HG03060 (cell line): ENCODE measurements at regions not wholly inside any gene's neighbourhood (a gene's known extent, or its start where the extent isn't known, plus 50 kb on each side); places are given as distances from the start of the nearest gene placed in this dataset.
"Not testable (repeated sequence)": the region's sequence is repeated elsewhere in the genome, so short reads cannot be mapped to it uniquely, and the experiment has no call there.

Experiments
- ATAC-seq: cut with Tn5 transposase; IDR thresholded peaks from one replicate; pipeline ENCODE4 v1.9.1; 2021; ENCODE audit warnings: low read depth, moderate number of reproducible peaks; ENCODE audit not compliant: unreplicated experiment

GRCh38 chr16:51986717-51987116 lies 560.2 kb downstream of the TOX3 start:
- no peak for ATAC-seq

- no peak for ATAC-seq
Measured at GRCh38 chr16:51986301-51986700, 560.6 kb downstream of the TOX3 start.

GRCh38 chr16:51985126-51985525 lies 561.8 kb downstream of the TOX3 start:
- ATAC-seq, result no peak

GRCh38 chr16:51984395-51984794 lies 562.5 kb downstream of the TOX3 start:
- no peak for ATAC-seq

- no peak for ATAC-seq
Measured at GRCh38 chr16:51982715-51983680, 563.9 kb downstream of the TOX3 start.

GRCh38 chr16:51981725-51982124 lies 565.2 kb downstream of the TOX3 start:
- ATAC-seq, result no peak

GRCh38 chr16:51977506-51977905 lies 569.4 kb downstream of the TOX3 start:
- not testable (repeated sequence) for ATAC-seq

- ATAC-seq, result no peak
Measured at GRCh38 chr16:51971184-51971583, 575.8 kb downstream of the TOX3 start.

- ATAC-seq, result no peak
Measured at GRCh38 chr16:51968749-51969148, 578.2 kb downstream of the TOX3 start.

GRCh38 chr16:51967646-51968045 lies 579.3 kb downstream of the TOX3 start:
- no peak for ATAC-seq

GRCh38 chr16:51960931-51961330 lies 586.0 kb downstream of the TOX3 start:
- no peak for ATAC-seq

GRCh38 chr16:51953286-51953985 lies 593.5 kb downstream of the TOX3 start:
- no peak for ATAC-seq

GRCh38 chr16:51952500-51952899 lies 594.4 kb downstream of the TOX3 start:
- ATAC-seq, result no peak

- no peak for ATAC-seq
Measured at GRCh38 chr16:51951668-51952298, 595.2 kb downstream of the TOX3 start.

GRCh38 chr16:51950118-51950780 lies 596.7 kb downstream of the TOX3 start:
- ATAC-seq, result no peak

- ATAC-seq, result no peak
Measured at GRCh38 chr16:51949282-51949681, 597.7 kb downstream of the TOX3 start.

GRCh38 chr16:51941412-51941811 lies 605.5 kb downstream of the TOX3 start:
- ATAC-seq, result no peak

GRCh38 chr16:51940183-51940582 lies 606.8 kb downstream of the TOX3 start:
- no peak for ATAC-seq

GRCh38 chr16:51939378-51939871 lies 607.5 kb downstream of the TOX3 start:
- ATAC-seq, result no peak

GRCh38 chr16:51938861-51939260 lies 608.1 kb downstream of the TOX3 start:
- no peak for ATAC-seq
